ENCODE measurements at regions not wholly inside any gene's neighbourhood (a gene's known extent, or its start where the extent isn't known, plus 50 kb on each side); places are given as distances from the start of the nearest gene placed in this dataset.

- TF ChIP-seq CHD7 (IDR thresholded peaks at IDR 0.05; ENCODE audit: insufficient replicate concordance, low read length) (no peak), SUZ12 (IDR thresholded peaks at IDR 0.05; ENCODE audit: low read length) (no peak), ATF2 (IDR thresholded peaks at IDR 0.05; ENCODE audit: low read length) (no peak), BACH1 (IDR thresholded peaks at IDR 0.05; ENCODE audit: low read length) (no peak), RBBP5 (IDR thresholded peaks at IDR 0.05; ENCODE audit: borderline replicate concordance, low read depth, low read length) (no peak), MAFK (IDR thresholded peaks at IDR 0.05; ENCODE audit: low read depth, low read length) (no peak), POLR2A (IDR thresholded peaks at IDR 0.05; ENCODE audit: control extremely low read depth in 1 of 2, low read depth in 2 of 2, low read length in 2 of 2) (no peak), CBX8 (IDR thresholded peaks at IDR 0.05; ENCODE audit: borderline replicate concordance, low read depth, low read length) (no peak), BRCA1 (IDR thresholded peaks at IDR 0.05; ENCODE audit: low read depth, low read length) (no peak), TAF1 (IDR thresholded peaks at IDR 0.05; ENCODE audit: low read depth, low read length) (no peak)
Observed at GRCh38 chr1:204799630-204800029, 71.0 kb upstream of the NFASC start (continued).
